ENCODE measurements at regions not wholly inside any gene's neighbourhood (a gene's known extent, or its start where the extent isn't known, plus 50 kb on each side); places are given as distances from the start of the nearest gene placed in this dataset.

DNA sequence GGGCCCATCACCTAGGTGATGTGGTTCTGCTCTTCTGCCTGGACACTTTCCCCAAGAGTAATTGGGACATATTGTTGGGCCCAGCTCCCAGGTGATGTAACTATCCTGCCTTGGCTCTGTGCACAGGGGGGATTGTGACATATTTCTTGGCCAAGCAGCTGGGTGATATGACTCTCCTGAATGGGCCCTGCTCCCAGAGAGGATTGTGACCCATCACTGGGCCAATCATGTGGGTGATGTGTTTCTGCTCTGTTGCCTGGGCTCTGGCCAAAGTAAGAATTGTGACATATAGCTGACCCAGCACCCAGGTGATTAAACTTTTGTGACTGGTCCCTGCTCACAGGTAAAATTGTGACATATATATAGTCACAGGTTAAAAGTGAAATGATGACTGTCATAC lies 1904.9 kb downstream of the TP53TG3F start:
- TF ChIP-seq ZFX (IDR thresholded peaks at IDR 0.05; ENCODE audit: borderline replicate concordance): no peak
- TF ChIP-seq, protein P1, sequence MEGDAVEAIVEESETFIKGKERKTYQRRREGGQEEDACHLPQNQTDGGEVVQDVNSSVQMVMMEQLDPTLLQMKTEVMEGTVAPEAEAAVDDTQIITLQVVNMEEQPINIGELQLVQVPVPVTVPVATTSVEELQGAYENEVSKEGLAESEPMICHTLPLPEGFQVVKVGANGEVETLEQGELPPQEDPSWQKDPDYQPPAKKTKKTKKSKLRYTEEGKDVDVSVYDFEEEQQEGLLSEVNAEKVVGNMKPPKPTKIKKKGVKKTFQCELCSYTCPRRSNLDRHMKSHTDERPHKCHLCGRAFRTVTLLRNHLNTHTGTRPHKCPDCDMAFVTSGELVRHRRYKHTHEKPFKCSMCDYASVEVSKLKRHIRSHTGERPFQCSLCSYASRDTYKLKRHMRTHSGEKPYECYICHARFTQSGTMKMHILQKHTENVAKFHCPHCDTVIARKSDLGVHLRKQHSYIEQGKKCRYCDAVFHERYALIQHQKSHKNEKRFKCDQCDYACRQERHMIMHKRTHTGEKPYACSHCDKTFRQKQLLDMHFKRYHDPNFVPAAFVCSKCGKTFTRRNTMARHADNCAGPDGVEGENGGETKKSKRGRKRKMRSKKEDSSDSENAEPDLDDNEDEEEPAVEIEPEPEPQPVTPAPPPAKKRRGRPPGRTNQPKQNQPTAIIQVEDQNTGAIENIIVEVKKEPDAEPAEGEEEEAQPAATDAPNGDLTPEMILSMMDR (IDR thresholded peaks at IDR 0.05): no peak
